ENCODE measurements at regions not wholly inside any gene's neighbourhood (a gene's known extent, or its start where the extent isn't known, plus 50 kb on each side); places are given as distances from the start of the nearest gene placed in this dataset.

GRCh38 chr5:54612711-54613110 lies 95.2 kb downstream of the SNX18 start:
- DNase-seq (ENCODE audit: low read depth in 2 of 2), result no peak

DNA sequence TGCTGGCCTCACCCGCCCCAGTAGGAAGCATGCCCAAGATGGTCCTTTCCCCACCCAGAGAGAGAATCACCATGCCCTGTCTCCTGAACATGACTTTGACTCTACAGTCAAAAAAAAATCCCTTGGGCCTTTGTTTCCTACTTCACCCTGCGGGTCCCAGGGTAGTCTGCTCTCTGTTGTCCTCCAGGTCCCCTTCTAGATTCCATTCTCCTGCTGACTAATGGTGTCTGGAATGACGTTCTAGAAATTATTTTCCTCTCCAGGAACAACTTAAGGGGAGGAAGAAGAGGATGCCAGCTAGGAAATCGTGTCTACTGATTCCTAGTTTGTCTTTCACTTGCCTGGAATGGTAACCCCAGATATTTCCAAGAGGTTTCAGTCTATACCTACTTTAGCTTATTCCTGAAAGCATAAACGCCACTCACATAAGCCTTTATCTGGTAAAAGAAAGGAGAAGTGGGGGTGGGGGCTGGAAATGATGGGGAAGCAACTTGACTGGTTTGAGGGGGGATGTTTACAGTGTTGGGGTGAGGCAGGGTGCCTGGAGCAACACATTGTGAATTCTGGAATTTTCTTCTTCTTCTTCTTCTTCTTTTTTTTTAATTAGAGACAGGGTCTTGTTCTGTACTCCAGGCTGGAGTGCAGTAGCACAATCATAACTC lies 93.9 kb downstream of the SNX18 start:
- no peak for DNase-seq (ENCODE audit: low read depth in 2 of 2)

DNA sequence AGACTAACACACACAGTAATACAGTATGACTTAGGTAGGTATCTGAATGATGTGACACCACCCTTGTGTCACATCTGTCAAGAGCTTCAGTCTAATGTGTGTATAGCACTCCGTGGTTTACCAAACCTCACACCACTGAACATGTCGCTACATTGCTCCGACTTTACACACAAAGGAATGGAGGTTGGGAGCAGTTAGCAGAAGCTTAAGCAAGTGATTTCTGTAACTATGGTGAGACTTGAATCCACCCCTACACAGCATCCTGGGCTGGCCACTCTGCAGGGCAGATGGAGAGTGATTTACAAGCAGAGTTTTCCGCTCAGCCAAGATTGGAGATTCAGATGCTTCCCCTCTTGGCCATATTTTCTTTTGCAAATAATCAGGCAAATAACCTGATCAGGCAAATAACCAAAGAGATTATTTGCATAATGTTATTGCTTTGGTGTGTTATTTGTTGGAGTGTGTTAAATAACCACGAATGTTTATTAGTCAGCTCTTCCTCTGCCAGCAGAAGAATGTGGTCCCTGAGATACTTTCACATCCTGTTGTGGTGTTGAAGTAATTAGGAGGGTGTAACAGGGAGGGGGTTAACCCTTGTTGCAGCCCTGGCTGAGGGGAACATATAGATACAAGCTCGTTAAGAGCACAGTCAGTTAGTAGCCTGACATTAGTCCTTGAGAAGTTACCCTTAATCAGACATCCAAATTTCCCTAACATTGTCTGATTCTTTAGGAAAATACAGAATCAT lies 92.8 kb downstream of the SNX18 start:
- DNase-seq (ENCODE audit: low read depth in 2 of 2), result no peak

DNA sequence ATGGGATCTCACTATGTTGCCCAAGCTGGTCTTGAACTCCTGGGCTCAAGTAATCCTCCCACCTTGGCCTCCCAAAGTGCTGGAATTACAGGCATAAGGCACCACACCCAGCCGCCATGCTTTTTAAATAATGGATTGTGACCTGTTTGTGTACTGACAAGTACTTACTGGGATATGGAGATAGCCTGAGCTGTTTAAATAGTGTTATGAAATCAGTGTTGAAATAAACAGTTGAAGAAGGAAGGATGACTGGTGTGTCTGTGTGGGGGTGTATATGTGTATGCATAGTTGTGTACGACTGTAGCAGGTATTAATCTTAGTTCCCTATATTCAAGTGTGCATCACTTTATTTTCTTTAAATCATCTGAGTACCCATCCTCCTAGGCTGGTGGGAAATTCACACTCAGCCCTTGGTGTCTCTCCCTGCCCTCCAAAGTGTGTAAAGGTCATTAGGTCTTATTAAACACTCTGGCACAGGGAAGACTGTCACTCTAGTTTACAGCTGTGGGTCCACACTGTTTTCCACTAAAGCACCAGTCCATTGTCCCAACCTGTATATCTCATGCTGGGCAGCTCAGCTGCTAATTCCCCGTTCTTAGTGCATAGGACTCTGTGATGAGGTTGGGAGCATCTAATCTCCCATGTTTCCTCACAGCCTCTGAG lies 91.0 kb downstream of the SNX18 start:
- no peak for DNase-seq (ENCODE audit: low read depth in 2 of 2)

- DNase-seq (ENCODE audit: low read depth in 2 of 2), result no peak
Observed at GRCh38 chr5:54607006-54607405, 89.4 kb downstream of the SNX18 start.

DNA sequence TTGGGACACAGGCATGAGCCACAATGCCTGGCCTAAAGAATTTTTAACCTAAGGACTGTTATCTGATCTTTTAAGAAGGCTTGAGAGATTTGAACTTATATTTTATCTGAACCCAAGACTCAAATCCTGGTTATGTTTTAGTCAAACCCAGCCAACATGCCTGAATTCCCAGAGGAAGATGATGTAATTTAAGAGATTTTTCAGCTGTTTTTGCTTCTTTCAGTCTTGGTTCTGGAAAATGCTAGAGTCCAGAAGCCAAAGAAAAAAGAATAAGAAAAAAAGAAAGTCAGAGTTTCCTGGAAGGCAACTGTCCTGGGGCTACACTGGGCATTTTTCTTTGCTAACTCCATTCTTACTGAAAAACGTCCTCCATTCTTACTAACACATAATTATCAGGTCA lies 85.8 kb downstream of the SNX18 start:
- no peak for DNase-seq (ENCODE audit: low read depth in 2 of 2)

DNA sequence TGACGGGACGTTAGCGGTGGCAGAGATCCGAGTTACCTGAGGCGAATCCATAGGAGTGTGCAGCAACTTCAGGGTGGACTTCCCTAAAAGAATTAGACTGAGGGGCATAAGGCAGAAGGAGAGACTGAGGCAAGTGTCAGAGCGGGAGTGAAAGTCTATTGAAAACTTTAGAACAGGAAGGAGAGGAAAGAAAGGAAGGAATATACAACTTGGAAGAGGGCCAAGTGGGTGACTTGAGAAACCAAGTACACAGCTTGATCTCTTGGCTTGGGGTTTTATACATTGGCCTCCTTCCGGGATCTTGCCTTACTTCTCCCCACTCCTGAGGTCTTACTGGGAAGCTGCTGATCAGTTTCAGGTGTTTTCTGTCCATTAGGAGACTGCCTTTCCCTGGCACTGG lies 84.9 kb downstream of the SNX18 start:
- no peak for DNase-seq (ENCODE audit: low read depth in 2 of 2)

- no peak for DNase-seq (ENCODE audit: low read depth in 2 of 2)
Observed at GRCh38 chr5:54601411-54602230, 84.1 kb downstream of the SNX18 start.
